ENCODE measurements at regions not wholly inside any gene's neighbourhood (a gene's known extent, or its start where the extent isn't known, plus 50 kb on each side); places are given as distances from the start of the nearest gene placed in this dataset.

GRCh38 chr7:79673969-79674368, 220.5 kb upstream of the MAGI2 start:
- no peak overlapping the region for H3K4me3 Mint-ChIP-seq

DNA sequence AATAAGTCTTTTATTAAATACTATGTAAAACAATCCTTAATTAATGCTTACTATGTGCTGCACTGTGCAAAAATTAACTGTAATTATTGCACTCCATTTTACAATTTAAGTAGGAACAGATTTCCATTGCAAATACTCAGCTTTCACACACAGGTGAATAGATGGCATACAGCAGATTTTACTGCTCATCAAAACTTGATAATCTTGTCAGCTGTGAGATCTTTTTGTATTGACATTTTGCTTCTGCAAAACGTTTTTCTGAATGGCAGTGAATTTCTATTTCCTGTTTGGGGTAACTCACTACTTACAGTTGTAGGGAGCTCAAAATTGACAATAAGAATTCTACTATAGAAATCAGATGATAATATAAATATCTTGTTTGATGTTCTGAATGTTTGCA, 220.0 kb upstream of the MAGI2 start:
- H3K9me3 Mint-ChIP-seq: peaks cover 5% of the 10 kb centered on the region
- no peak overlapping the region for H3K4me3 Mint-ChIP-seq
- no peaks in the 10 kb centered on the region for H3K27me3 Mint-ChIP-seq
- no peak for DNase-seq (ENCODE audit: extremely low spot score, unreplicated experiment)
- no peaks in the 10 kb centered on the region for H3K36me3 Mint-ChIP-seq
- H3K27ac Mint-ChIP-seq: no peak overlapping the region
- TF ChIP-seq CTCF (conservative IDR thresholded peaks at IDR 0.05): no peak
- no peaks in the 10 kb centered on the region for H3K4me1 Mint-ChIP-seq (ENCODE audit: unreplicated experiment)

More at GRCh38 chr7:79673969-79674368, 220.5 kb upstream of the MAGI2 start:
- Mint-ChIP-seq H3K36me3 (no peaks in the 10 kb centered on the region), H3K4me1 (ENCODE audit: unreplicated experiment) (no peaks in the 10 kb centered on the region), H3K27me3 (no peaks in the 10 kb centered on the region), H3K27ac (no peak overlapping the region), H3K9me3 (peaks cover 5% of the 10 kb centered on the region)
- no peak for DNase-seq (ENCODE audit: extremely low spot score, unreplicated experiment)
- TF ChIP-seq CTCF (conservative IDR thresholded peaks at IDR 0.05): no peak

DNA sequence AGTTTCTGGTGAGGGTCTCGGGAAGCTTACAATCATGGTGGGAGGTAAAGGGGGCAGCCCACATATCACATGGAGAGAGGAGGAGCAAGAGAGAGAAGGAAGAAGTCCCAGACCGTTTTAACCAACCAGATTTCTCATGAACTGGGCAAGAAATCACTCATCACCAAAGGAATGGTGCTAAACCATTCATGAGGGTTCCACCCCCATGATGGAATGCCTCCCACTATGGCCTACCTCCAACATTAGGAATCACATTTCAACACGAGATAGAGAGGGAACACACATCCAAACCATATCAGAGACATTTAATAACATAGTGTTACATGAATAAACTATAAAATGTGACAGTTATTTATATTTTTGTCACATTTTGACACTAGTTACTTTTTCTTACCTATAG, 214.8 kb upstream of the MAGI2 start:
- TF ChIP-seq CTCF (conservative IDR thresholded peaks at IDR 0.05): no peak
- DNase-seq (ENCODE audit: extremely low spot score, unreplicated experiment): no peak
- Mint-ChIP-seq H3K9me3 (peaks cover 5% of the 10 kb centered on the region), H3K4me1 (ENCODE audit: unreplicated experiment) (no peaks in the 10 kb centered on the region), H3K27ac (no peak overlapping the region), H3K36me3 (no peaks in the 10 kb centered on the region), H3K4me3 (no peak overlapping the region), H3K27me3 (no peaks in the 10 kb centered on the region)

- no peak overlapping the region for H3K4me3 Mint-ChIP-seq
- no peak overlapping the region for H3K27ac Mint-ChIP-seq
- no peak for TF ChIP-seq CTCF (conservative IDR thresholded peaks at IDR 0.05)
- H3K9me3 Mint-ChIP-seq: peaks cover 5% of the 10 kb centered on the region
- H3K36me3 Mint-ChIP-seq: no peaks in the 10 kb centered on the region
- no peaks in the 10 kb centered on the region for H3K4me1 Mint-ChIP-seq (ENCODE audit: unreplicated experiment)
- H3K27me3 Mint-ChIP-seq: no peaks in the 10 kb centered on the region
- DNase-seq (ENCODE audit: extremely low spot score, unreplicated experiment): no peak
Observed at GRCh38 chr7:79666472-79666871, 213.0 kb upstream of the MAGI2 start.

DNA sequence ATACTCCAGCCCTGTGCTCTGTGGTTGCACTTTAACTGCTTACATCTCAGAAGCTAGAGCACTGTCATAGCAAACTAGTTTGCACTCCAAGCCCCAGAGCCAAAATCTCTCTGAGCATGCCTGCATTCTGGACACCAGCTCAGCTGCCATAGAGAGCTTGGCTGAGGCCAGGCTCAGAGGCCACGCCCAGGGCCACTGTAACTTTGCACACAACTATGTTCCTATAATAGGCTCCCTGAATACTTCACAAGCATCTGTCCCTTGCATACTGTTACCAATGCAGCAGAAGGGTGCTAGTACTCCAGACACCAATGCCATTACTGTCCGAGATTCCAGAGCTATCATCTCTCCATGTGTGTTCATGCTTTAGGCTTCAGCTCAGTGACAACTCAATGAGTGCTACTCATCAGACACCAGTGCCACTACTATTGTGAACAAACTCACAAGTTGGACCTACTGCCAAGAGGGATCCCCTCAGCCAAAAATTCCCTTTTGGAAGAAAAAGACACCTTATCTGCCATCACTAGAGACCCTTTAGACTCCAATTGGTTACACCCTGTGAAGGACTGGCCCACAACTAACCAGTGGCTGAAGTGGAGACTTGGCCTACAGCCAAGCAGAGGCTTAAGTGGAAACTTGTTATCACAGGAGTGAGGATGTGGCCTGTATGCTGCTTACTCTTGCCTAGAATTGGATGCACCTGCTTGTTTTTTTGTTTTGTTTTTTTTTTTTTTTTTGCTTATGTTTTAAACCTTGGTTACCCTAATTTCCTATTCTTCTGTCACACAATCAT, 211.6 kb upstream of the MAGI2 start:
- H3K9me3 Mint-ChIP-seq: peaks cover 5% of the 10 kb centered on the region
- H3K36me3 Mint-ChIP-seq: no peaks in the 10 kb centered on the region
- no peak overlapping the region for H3K4me3 Mint-ChIP-seq
- no peaks in the 10 kb centered on the region for H3K4me1 Mint-ChIP-seq (ENCODE audit: unreplicated experiment)
- TF ChIP-seq CTCF (conservative IDR thresholded peaks at IDR 0.05): no peak
- H3K27ac Mint-ChIP-seq: no peak overlapping the region
- no peak for DNase-seq (ENCODE audit: extremely low spot score, unreplicated experiment)
- no peaks in the 10 kb centered on the region for H3K27me3 Mint-ChIP-seq

All from type B pancreatic cell (in vitro differentiated cells).